Gastrocnemius medialis (tissue), 4 donors: ENCODE measurements at regions not wholly inside any gene's neighbourhood (a gene's known extent, or its start where the extent isn't known, plus 50 kb on each side); places are given as distances from the start of the nearest gene placed in this dataset.

Source experiments
- ATAC-seq, 2 donors: fragments of 150-250 bp; one replicate each; pipeline ENCODE4 v1.9.1; 2016
- DNase-seq, 2 donors: peaks; one replicate each; pipeline ENCODE4 v3.0.0-alpha.2; 2019
- H3K27ac ChIP-seq, 4 donors: fragments of 200-600 bp; sonication (generic); 1 replicate in 1 of 4; 2 replicates in 3 of 4; pipeline ENCODE4 v1.5.1; 2016 to 2018; ENCODE audit warnings: mild to moderate bottlenecking in 2 of 4, moderate library complexity in 1 of 4
- H3K27me3 ChIP-seq, 3 donors: fragments of 200-600 bp; sonication (generic) in 2 of 3; 1 replicate in 1 of 3; 2 replicates in 2 of 3; pipeline versions ENCODE4 v1.5.1 to v1.6.0; 2016 to 2019; ENCODE audit warnings: mild to moderate bottlenecking in 1 of 3, moderate library complexity in 1 of 3
- H3K36me3 ChIP-seq, 2 donors: fragments of 200-600 bp; sonication (generic) in 1 of 2; one replicate each; pipeline ENCODE4 v1.5.1; 2017 to 2018
- H3K4me1 ChIP-seq, 2 donors: fragments of 200-600 bp; sonication (generic) in 1 of 2; one replicate each; pipeline ENCODE4 v1.5.1; 2016 to 2017; ENCODE audit warnings: mild to moderate bottlenecking in 2 of 2
- H3K4me3 ChIP-seq, 4 donors: fragments of 200-600 bp; sonication (generic) in 3 of 4; 1 replicate in 1 of 4; 2 replicates in 3 of 4; pipeline ENCODE4 v1.5.1; 2016 to 2019; ENCODE audit warnings: mild to moderate bottlenecking in 2 of 4
- H3K9me3 ChIP-seq, 3 donors: fragments of 200-600 bp; sonication (generic) in 2 of 3; 1 replicate in 1 of 3; 2 replicates in 2 of 3; pipeline ENCODE4 v1.5.1; 2016 to 2019
- POLR2A ChIP-seq, 2 donors: fragments of 450-650 bp; IDR thresholded peaks; one replicate each; pipeline ENCODE4 v1.6.1; 2017; ENCODE audit warnings: antibody characterized with exemption in 2 of 2, mild to moderate bottlenecking in 2 of 2, moderate library complexity in 2 of 2
- in situ Hi-C, 4 donors: fragments of 200-750 bp; cut with MboI; loops; one replicate each; pipeline versions ENCODE4 v1.15.0 to v1.8.0; 2017; ENCODE audit warnings: low sequenced_read_pairs in 4 of 4
- intact Hi-C: fragments of 100-400 bp; cut with DNase I; formaldehyde crosslinking; loops from one replicate; pipeline ENCODE4 v1.15.1; 2023; ENCODE audit warnings: low total_unique reads
- TF ChIP-seq, protein P1 (sequence below), 5 experiments: fragments of 450-650 bp in 3 of 5; fragments of 200-600 bp in 2 of 5; sonication (generic) in 2 of 5; IDR thresholded peaks in 4 of 5; conservative IDR thresholded peaks in 1 of 5; 1 replicate in 4 of 5; 2 replicates in 1 of 5; pipeline ENCODE4 v1.5.1; 2016 to 2019; ENCODE audit warnings: antibody characterized with exemption in 5 of 5, mild to moderate bottlenecking in 3 of 5, moderate library complexity in 3 of 5

GRCh38 chr20:55782912-55783253 is 222.4 kb downstream of the CBLN4 start:
- H3K4me3 ChIP-seq, result no peak overlapping the region
- H3K36me3 ChIP-seq, result no peaks in the 10 kb centered on the region
- intact Hi-C loops, result no loop called here
- no peaks in the 10 kb centered on the region for H3K27me3 ChIP-seq
- in situ Hi-C loops, result no loop called here
- no peaks in the 10 kb centered on the region for H3K9me3 ChIP-seq
- no peaks in the 10 kb centered on the region for H3K4me1 ChIP-seq
- ATAC-seq, result no peak
- DNase-seq, result no peak
- H3K27ac ChIP-seq, result no peak overlapping the region
- TF ChIP-seq, protein P1, sequence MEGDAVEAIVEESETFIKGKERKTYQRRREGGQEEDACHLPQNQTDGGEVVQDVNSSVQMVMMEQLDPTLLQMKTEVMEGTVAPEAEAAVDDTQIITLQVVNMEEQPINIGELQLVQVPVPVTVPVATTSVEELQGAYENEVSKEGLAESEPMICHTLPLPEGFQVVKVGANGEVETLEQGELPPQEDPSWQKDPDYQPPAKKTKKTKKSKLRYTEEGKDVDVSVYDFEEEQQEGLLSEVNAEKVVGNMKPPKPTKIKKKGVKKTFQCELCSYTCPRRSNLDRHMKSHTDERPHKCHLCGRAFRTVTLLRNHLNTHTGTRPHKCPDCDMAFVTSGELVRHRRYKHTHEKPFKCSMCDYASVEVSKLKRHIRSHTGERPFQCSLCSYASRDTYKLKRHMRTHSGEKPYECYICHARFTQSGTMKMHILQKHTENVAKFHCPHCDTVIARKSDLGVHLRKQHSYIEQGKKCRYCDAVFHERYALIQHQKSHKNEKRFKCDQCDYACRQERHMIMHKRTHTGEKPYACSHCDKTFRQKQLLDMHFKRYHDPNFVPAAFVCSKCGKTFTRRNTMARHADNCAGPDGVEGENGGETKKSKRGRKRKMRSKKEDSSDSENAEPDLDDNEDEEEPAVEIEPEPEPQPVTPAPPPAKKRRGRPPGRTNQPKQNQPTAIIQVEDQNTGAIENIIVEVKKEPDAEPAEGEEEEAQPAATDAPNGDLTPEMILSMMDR (IDR thresholded peaks at IDR 0.05 in 4 of 5, conservative IDR thresholded peaks at IDR 0.05 in 1 of 5), result no peak
- no peak for TF ChIP-seq POLR2A (IDR thresholded peaks at IDR 0.05)

- no peak for TF ChIP-seq POLR2A (IDR thresholded peaks at IDR 0.05)
- TF ChIP-seq, protein P1 (IDR thresholded peaks at IDR 0.05 in 4 of 5, conservative IDR thresholded peaks at IDR 0.05 in 1 of 5), result no peak
- in situ Hi-C loops, result no loop called here
- ATAC-seq, result no peak
- Histone ChIP-seq H3K36me3 (no peaks in the 10 kb centered on the region), H3K4me3 (no peak overlapping the region), H3K27ac (no peak overlapping the region), H3K9me3 (no peaks in the 10 kb centered on the region), H3K4me1 (no peaks in the 10 kb centered on the region), H3K27me3 (no peaks in the 10 kb centered on the region)
- no peak for DNase-seq
- intact Hi-C loops, result no loop called here
Measured at GRCh38 chr20:55782224-55782911, 223.0 kb downstream of the CBLN4 start.

DNA sequence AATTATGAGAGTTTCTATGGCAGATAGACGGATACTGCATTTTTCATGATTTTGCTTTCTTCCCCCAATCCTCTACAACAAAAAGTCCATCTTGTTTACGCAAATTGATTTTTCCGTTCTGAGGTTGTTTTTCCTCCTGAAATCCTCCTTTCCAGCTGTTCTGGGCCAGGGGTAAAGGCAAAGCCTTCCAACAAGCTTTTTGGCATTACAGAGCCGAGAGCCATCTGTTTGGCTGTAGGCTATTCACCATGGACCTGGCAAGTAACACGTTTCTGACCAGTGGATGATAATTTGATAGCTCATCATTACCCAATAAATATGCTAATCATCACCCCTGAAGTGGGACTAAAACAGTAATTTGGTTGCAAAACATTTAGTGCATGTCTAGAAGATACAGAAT is 226.5 kb downstream of the CBLN4 start:
- in situ Hi-C loops, result no loop called here
- Histone ChIP-seq H3K27me3 (no peaks in the 10 kb centered on the region), H3K27ac (no peak overlapping the region), H3K4me1 (no peaks in the 10 kb centered on the region), H3K9me3 (no peaks in the 10 kb centered on the region), H3K4me3 (no peak overlapping the region), H3K36me3 (no peaks in the 10 kb centered on the region)
- DNase-seq, result no peak
- intact Hi-C loops, result no loop called here
- no peak for TF ChIP-seq POLR2A (IDR thresholded peaks at IDR 0.05)
- TF ChIP-seq, protein P1 (IDR thresholded peaks at IDR 0.05 in 4 of 5, conservative IDR thresholded peaks at IDR 0.05 in 1 of 5), result no peak
- peak in 1 of 2 donors; percentile 45 for ATAC-seq

DNA sequence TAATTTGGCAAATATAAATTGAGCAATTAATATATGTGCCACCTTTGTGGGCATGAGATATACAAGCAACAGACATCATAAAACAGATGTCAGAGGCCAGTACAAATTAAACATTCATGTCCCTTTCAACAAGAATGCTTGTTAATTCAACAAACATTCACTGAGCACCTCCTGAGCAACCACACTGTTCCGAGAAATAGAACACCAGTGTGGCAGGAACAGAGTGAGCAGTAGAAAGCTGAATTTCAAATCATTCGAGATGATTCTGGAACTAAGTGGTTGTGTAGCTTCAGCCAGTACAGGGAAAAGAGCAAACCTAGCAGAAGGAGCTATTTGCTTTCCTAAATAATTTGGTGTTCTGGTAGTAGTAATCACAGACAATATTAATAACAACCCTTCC is 227.7 kb downstream of the CBLN4 start:
- intact Hi-C loops, result no loop called here
- in situ Hi-C loops, result no loop called here
- Histone ChIP-seq H3K27me3 (no peaks in the 10 kb centered on the region), H3K27ac (no peak overlapping the region), H3K9me3 (no peaks in the 10 kb centered on the region), H3K36me3 (no peaks in the 10 kb centered on the region), H3K4me1 (no peaks in the 10 kb centered on the region), H3K4me3 (no peak overlapping the region)
- ATAC-seq, result no peak
- TF ChIP-seq, protein P1 (IDR thresholded peaks at IDR 0.05 in 4 of 5, conservative IDR thresholded peaks at IDR 0.05 in 1 of 5), result no peak
- TF ChIP-seq POLR2A (IDR thresholded peaks at IDR 0.05), result no peak
- DNase-seq, result no peak

- Histone ChIP-seq H3K27ac (no peak overlapping the region), H3K36me3 (no peaks in the 10 kb centered on the region), H3K9me3 (no peaks in the 10 kb centered on the region), H3K27me3 (no peaks in the 10 kb centered on the region), H3K4me1 (no peaks in the 10 kb centered on the region), H3K4me3 (no peak overlapping the region)
- no peak for ATAC-seq
- in situ Hi-C loops (no loop called here), intact Hi-C loops (no loop called here)
- no peak for DNase-seq
- TF ChIP-seq, protein P1 (IDR thresholded peaks at IDR 0.05 in 4 of 5, conservative IDR thresholded peaks at IDR 0.05 in 1 of 5), result no peak
- TF ChIP-seq POLR2A (IDR thresholded peaks at IDR 0.05), result no peak
Measured at GRCh38 chr20:55776176-55776575, 229.1 kb downstream of the CBLN4 start.
